ENCODE measurements at regions not wholly inside any gene's neighbourhood (a gene's known extent, or its start where the extent isn't known, plus 50 kb on each side); places are given as distances from the start of the nearest gene placed in this dataset.

GRCh38 chr9:105098370-105098769 is 146.1 kb upstream of the SLC44A1 start:
- no peak for TF ChIP-seq CTCF (IDR thresholded peaks at IDR 0.05)
- TF ChIP-seq POLR2A (IDR thresholded peaks at IDR 0.05) = no peak
